GM12892 (cell line): ENCODE measurements at regions not wholly inside any gene's neighbourhood (a gene's known extent, or its start where the extent isn't known, plus 50 kb on each side); places are given as distances from the start of the nearest gene placed in this dataset.

Experiments used
- POLR2A ChIP-seq: IDR thresholded peaks from 2 replicates; pipeline ENCODE4 v1.6.1; 2011; ENCODE audit warnings: low read depth, low read length, control low read depth
- POLR2AphosphoS5 ChIP-seq: IDR thresholded peaks from 2 replicates; pipeline ENCODE4 v1.6.1; 2011; ENCODE audit warnings: low read depth, low read length, control low read depth

DNA sequence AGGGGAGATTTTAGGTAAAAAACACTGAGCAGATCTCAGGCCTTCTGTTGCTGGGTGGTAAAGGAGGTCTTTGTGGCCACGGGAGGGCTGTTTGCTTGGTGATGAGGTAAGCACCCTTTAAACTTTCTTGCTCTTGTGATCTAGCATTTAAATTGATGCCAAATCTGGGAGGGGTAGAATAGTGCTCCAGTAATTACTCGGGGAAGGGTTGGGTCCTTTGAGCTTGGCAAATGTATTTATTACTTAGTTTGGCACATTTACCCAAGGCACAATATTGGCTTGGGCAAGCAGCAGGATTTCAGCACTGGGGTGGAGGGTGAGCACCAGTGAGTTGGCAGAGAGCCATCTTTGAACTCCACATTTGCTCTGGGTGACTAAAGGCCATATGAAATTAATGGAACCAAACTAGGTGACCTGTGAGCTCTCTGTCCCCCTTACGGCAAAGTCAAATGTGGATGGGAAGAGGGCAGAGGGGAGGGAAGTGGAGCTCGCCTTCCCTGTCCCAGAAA lies 185.9 kb upstream of the ONECUT1 start:
- TF ChIP-seq POLR2A (no peak), POLR2AphosphoS5 (no peak)
